ENCODE measurements at regions not wholly inside any gene's neighbourhood (a gene's known extent, or its start where the extent isn't known, plus 50 kb on each side); places are given as distances from the start of the nearest gene placed in this dataset.
A peak's percentile ranks its signal among the peaks of the same experiment; 100 is the strongest.
"Not testable (repeated sequence)": the region's sequence is repeated elsewhere in the genome, so short reads cannot be mapped to it uniquely, and the experiment has no call there.

- Mint-ChIP-seq H3K27me3 (peaks cover 23% of the 10 kb centered on the region), H3K9me3 (peaks cover 3 to 11% (median 11%) of the 10 kb centered on the region in 3 donors)
- not testable (repeated sequence) for H3K4me3 Mint-ChIP-seq, H3K4me1 Mint-ChIP-seq, H3K36me3 Mint-ChIP-seq, H3K27ac Mint-ChIP-seq
Measured at GRCh38 chr20:47921829-47922228, 136.5 kb upstream of the SULF2 start.

DNA sequence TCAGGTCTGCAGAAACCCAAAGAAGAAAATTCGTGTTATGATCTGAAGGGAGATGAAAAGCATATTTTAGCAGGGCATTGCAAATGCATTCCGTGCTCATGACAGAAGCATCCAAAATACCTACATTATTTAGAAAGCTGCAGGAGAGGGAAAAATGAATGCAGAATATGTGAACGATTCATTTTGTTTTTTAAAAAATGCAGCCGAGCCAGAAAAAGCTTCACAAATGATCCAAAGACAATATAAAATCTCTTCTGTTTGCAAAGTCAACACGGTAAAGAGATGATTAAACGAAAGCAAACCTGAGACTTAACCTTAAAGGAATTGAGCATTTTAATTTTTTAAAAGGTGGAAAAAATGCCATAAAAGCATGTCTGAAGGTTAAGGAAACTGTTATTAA lies 136.1 kb upstream of the SULF2 start:
- Mint-ChIP-seq H3K4me1 (peaks cover 0 to 2% (median 0%) of the 10 kb centered on the region in 3 donors), H3K27me3 (peaks cover 23% of the 10 kb centered on the region), H3K9me3 (peaks cover 6 to 11% (median 11%) of the 10 kb centered on the region in 3 donors), H3K4me3 (no peak overlapping the region), H3K36me3 (peaks cover 3% of the 10 kb centered on the region), H3K27ac (no peak overlapping the region)

DNA sequence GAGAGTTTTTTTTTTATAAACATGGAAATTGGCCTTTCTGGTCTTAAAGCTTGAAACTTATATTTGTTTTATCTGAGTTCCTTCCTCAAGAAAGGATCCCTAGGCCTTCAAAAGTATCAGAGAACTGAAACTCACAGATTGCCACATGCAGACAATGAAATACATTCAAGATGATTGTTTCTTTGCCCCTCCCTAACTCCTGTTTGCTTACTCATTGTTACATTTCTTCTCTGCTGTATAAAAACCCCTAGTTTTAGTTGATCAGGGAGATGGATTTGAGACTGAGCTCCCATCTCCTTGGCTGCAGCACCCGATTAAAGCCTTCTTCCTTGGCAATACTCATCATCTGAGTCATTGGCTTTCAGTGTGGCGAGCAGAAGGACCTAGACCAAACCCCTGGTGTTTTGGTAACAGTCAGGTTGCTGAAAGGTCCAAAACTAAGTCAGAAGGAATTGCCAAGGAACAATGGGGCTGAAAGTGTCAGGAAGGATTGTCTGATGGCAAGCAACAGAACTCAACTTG lies 132.3 kb upstream of the SULF2 start:
- peaks cover 4% of the 10 kb centered on the region for H3K36me3 Mint-ChIP-seq
- peaks cover 11 to 16% (median 13%) of the 10 kb centered on the region in 3 donors for H3K9me3 Mint-ChIP-seq
- H3K4me3 Mint-ChIP-seq, result peak overlapping the region in 1 of 4 donors; percentile 25
- no peak overlapping the region for H3K27ac Mint-ChIP-seq
- H3K27me3 Mint-ChIP-seq, result peaks cover 14% of the 10 kb centered on the region
- peaks cover 0 to 2% (median 0%) of the 10 kb centered on the region in 3 donors for H3K4me1 Mint-ChIP-seq

GRCh38 chr20:47915495-47915894 lies 130.2 kb upstream of the SULF2 start:
- Mint-ChIP-seq H3K27me3 (peaks cover 9% of the 10 kb centered on the region), H3K4me3 (no peak overlapping the region), H3K36me3 (peaks cover 4% of the 10 kb centered on the region), H3K4me1 (peaks cover 0 to 2% (median 0%) of the 10 kb centered on the region in 3 donors), H3K27ac (no peak overlapping the region), H3K9me3 (peaks cover 11 to 16% (median 13%) of the 10 kb centered on the region in 3 donors)

GRCh38 chr20:47914792-47915191 lies 129.5 kb upstream of the SULF2 start:
- Mint-ChIP-seq H3K27me3 (peaks cover 8% of the 10 kb centered on the region), H3K4me1 (peaks cover 0 to 2% (median 0%) of the 10 kb centered on the region in 3 donors), H3K9me3 (peaks cover 11 to 16% (median 13%) of the 10 kb centered on the region in 3 donors), H3K4me3 (no peak overlapping the region), H3K36me3 (peaks cover 4% of the 10 kb centered on the region), H3K27ac (no peak overlapping the region)

GRCh38 chr20:47912786-47913501 lies 127.7 kb upstream of the SULF2 start:
- H3K27me3 Mint-ChIP-seq, result peaks cover 10% of the 10 kb centered on the region
- not testable (repeated sequence) for H3K27ac Mint-ChIP-seq

DNA sequence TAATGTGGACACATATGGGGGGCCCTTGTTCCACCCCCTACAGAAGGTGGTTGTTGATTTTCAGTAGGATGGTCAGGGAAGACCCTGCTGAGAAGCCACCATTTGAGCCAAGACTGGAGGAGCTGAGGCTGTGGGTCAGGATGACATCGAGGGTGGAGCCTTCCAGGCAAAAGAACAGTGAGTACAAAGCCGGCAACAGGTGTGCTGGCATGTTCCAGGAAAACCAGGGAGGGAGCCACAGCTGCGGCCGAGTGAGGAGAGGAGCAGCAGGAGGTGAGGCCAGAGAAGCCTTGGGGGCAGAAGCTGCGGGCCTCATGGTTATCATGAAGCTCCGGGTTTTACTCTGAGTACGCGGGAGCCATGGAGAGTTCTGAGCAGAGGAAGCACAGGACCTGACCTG lies 126.9 kb upstream of the SULF2 start:
- H3K4me3 Mint-ChIP-seq, result not testable (repeated sequence)

More at GRCh38 chr20:47912786-47913501, 127.7 kb upstream of the SULF2 start:
- peaks cover 9 to 16% (median 11%) of the 10 kb centered on the region in 3 donors for H3K9me3 Mint-ChIP-seq
- H3K36me3 Mint-ChIP-seq, H3K4me3 Mint-ChIP-seq, H3K4me1 Mint-ChIP-seq: not testable (repeated sequence)

GRCh38 chr20:47909696-47910369 lies 124.6 kb upstream of the SULF2 start:
- H3K9me3 Mint-ChIP-seq, H3K4me3 Mint-ChIP-seq, H3K36me3 Mint-ChIP-seq, H3K4me1 Mint-ChIP-seq, H3K27ac Mint-ChIP-seq: not testable (repeated sequence)
- H3K27me3 Mint-ChIP-seq, result peaks cover 17% of the 10 kb centered on the region

More for the DNA sequence above, 126.9 kb upstream of the SULF2 start:
- Mint-ChIP-seq H3K27me3 (peaks cover 10% of the 10 kb centered on the region), H3K9me3 (peaks cover 3 to 15% (median 5%) of the 10 kb centered on the region in 3 donors)
- H3K27ac Mint-ChIP-seq, H3K36me3 Mint-ChIP-seq, H3K4me1 Mint-ChIP-seq: not testable (repeated sequence)

DNA sequence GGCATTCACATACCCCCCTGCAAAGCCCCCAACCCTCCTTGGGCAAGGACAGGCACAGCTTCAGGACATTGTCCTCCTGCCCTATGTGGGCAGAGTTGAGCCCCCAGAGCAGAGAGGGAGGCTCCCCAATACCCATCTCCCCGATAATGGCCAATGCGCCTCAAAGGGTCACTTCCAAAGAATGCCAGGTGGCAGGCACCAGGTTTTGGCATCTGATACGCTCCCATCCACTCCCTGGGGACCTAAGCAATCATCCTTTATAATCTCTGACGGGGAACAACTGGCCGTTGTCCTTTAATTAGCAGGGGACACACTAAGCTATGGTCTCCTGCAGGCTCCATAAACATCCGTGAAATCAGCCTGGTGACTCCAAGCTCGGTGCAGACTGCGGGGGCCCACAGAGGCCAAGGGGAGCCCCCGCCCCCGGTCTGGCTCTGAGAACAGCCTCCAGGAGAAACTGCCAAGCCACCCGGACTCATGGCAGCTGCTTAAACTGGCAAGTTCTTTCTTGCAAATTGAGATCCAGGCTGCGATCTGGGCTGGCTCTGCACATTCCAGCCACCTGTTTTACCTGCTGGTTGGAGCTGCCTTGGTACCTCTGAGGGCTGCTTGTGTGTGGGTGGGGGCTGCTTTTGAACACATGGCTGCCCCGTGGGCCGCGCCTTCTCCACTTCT lies 123.2 kb upstream of the SULF2 start:
- not testable (repeated sequence) for H3K4me3 Mint-ChIP-seq, H3K36me3 Mint-ChIP-seq, H3K4me1 Mint-ChIP-seq, H3K9me3 Mint-ChIP-seq, H3K27ac Mint-ChIP-seq
- peaks cover 21% of the 10 kb centered on the region for H3K27me3 Mint-ChIP-seq

DNA sequence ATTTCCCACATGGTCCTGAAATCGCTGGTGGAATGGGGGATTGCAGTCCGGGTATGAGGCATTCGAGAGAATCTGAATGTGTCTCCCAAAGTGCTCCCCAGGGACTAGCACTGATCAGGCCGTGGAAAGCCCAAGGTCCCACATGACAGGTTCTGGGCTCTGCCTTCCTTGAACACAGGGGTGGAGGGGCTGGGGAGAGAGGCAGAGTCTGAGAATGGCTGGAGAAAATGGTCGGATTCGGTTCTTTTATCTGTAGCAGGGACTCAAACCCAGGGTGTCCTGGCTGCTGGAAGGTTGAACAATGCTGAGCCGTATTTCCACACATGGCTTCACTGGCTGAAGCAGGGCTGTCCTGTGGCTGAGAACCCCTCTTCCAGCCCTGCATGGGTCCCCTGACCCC lies 122.7 kb upstream of the SULF2 start:
- Mint-ChIP-seq H3K4me3 (peak overlapping the region in 1 of 4 donors; percentile 60), H3K27me3 (peaks cover 21% of the 10 kb centered on the region)
- H3K27ac Mint-ChIP-seq, H3K36me3 Mint-ChIP-seq, H3K4me1 Mint-ChIP-seq, H3K9me3 Mint-ChIP-seq: not testable (repeated sequence)

- H3K4me1 Mint-ChIP-seq, result no peaks in the 10 kb centered on the region
- peaks cover 21% of the 10 kb centered on the region for H3K27me3 Mint-ChIP-seq
- no peak overlapping the region for H3K27ac Mint-ChIP-seq
- H3K4me3 Mint-ChIP-seq, result no peak overlapping the region
- H3K36me3 Mint-ChIP-seq, result no peaks in the 10 kb centered on the region
- no peaks in the 10 kb centered on the region for H3K9me3 Mint-ChIP-seq
Measured at GRCh38 chr20:47907031-47907675, 121.9 kb upstream of the SULF2 start.

DNA sequence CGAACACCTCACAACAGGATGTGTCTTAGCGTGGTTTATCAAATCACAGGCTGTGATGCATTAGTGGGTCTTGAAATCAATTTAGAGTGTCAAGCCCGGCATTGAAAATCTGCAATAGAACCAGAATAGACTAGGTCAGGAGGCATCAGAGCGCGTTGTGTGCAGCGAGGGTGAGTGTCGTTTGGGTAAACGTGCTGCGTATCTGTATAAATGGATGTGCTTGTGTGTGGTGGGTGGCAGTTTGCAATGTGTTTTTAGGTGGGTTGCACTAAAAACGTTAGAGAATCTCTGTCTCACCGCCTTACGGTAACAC lies 121.0 kb upstream of the SULF2 start:
- no peak overlapping the region for H3K27ac Mint-ChIP-seq
- no peaks in the 10 kb centered on the region for H3K36me3 Mint-ChIP-seq
- H3K27me3 Mint-ChIP-seq, result peaks cover 19% of the 10 kb centered on the region

GRCh38 chr20:47905628-47906347 lies 120.5 kb upstream of the SULF2 start:
- Mint-ChIP-seq H3K36me3 (no peaks in the 10 kb centered on the region), H3K4me3 (no peak overlapping the region), H3K4me1 (no peaks in the 10 kb centered on the region), H3K27ac (no peak overlapping the region), H3K9me3 (no peaks in the 10 kb centered on the region), H3K27me3 (peaks cover 18% of the 10 kb centered on the region)

More for the DNA sequence above, 121.0 kb upstream of the SULF2 start:
- Mint-ChIP-seq H3K9me3 (no peaks in the 10 kb centered on the region), H3K4me1 (no peaks in the 10 kb centered on the region), H3K4me3 (no peak overlapping the region)

DNA sequence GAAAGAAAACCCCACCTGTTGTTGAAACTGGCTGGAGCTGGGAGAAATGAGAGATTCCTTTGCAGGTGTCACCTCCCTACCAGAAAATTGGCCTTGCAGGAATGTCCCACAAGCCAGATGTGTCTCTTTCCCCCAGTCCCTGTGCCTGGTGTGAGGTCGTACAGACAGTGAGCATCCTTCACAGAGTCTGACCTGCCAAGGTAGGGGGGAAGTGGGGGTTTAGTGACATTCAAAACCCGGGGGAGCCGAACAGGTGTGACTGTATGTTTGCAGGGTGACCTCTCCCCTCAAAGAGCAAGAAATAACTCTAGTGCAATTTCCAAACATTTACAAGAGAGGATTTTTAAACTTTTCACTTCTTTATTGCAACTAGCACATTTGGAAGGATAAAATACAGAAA lies 117.7 kb upstream of the SULF2 start:
- H3K36me3 Mint-ChIP-seq, H3K9me3 Mint-ChIP-seq, H3K4me3 Mint-ChIP-seq, H3K4me1 Mint-ChIP-seq, H3K27ac Mint-ChIP-seq: not testable (repeated sequence)
- peaks cover 11% of the 10 kb centered on the region for H3K27me3 Mint-ChIP-seq

All from IgD-negative memory B cell (primary cell).